Keratinocyte (primary cell): ENCODE measurements at regions not wholly inside any gene's neighbourhood (a gene's known extent, or its start where the extent isn't known, plus 50 kb on each side); places are given as distances from the start of the nearest gene placed in this dataset.

Experiments used
- DNase-seq: peaks from one replicate; pipeline ENCODE4 v3.0.0-alpha.2; 2011; ENCODE audit warnings: low read depth, missing footprints, low spot score
- FAIRE-seq: peaks from 2 replicates; lab custom pipeline; 2011; peaks lifted over from hg19 to GRCh38; lab: Jason Lieb, UNC
- H2AFZ ChIP-seq: 2 replicates; pipeline ENCODE4 v1.6.0; 2012; ENCODE audit warnings: low read length, control low read depth, inconsistent platforms; ENCODE audit not compliant: control insufficient read depth
- H3K27ac ChIP-seq: 2 replicates; pipeline ENCODE4 v1.5.1; 2011; ENCODE audit warnings: low read length; ENCODE audit not compliant: control insufficient read depth, insufficient read depth
- H3K27me3 ChIP-seq: 3 replicates; pipeline ENCODE4 v1.6.0; 2011; ENCODE audit warnings: low read length; ENCODE audit not compliant: control insufficient read depth, insufficient read depth; ENCODE audit errors: extremely low read depth
- H3K36me3 ChIP-seq, 2 experiments: 2 replicates in 1 of 2; 3 replicates in 1 of 2; pipeline ENCODE4 v1.5.1; 2011; ENCODE audit warnings: low read length in 2 of 2, mild to moderate bottlenecking in 1 of 2; ENCODE audit not compliant: control insufficient read depth in 2 of 2, insufficient read depth in 2 of 2; ENCODE audit errors: extremely low read depth in 1 of 2
- H3K4me1 ChIP-seq: 3 replicates; pipeline ENCODE4 v1.5.1; 2011; ENCODE audit warnings: low read length; ENCODE audit not compliant: control insufficient read depth, insufficient read depth; ENCODE audit errors: extremely low read depth
- H3K4me2 ChIP-seq: 3 replicates; pipeline ENCODE4 v1.6.0; 2011; ENCODE audit warnings: low read depth, low read length; ENCODE audit not compliant: control insufficient read depth, insufficient read depth; ENCODE audit errors: extremely low read depth
- H3K4me3 ChIP-seq, 3 experiments: fragments of 200-600 bp in 1 of 3; sonication (generic) in 1 of 3; 2 replicates in 2 of 3; 3 replicates in 1 of 3; pipeline ENCODE4 v1.5.1; 2011 to 2016; ENCODE audit warnings: low read length in 3 of 3, mild to moderate bottlenecking in 3 of 3, control low read depth in 2 of 3, inconsistent platforms in 1 of 3, low read depth in 1 of 3, mixed read lengths in 1 of 3, mixed run types in 1 of 3, moderate library complexity in 1 of 3; ENCODE audit not compliant: control insufficient read depth in 2 of 3, insufficient read depth in 2 of 3; ENCODE audit errors: extremely low read depth in 1 of 3
- H3K79me2 ChIP-seq: 2 replicates; pipeline ENCODE4 v1.6.0; 2012; ENCODE audit warnings: low read length; ENCODE audit not compliant: control insufficient read depth, insufficient read depth
- H3K9ac ChIP-seq: 3 replicates; pipeline ENCODE4 v1.6.0; 2011; ENCODE audit warnings: low read length; ENCODE audit not compliant: control insufficient read depth, insufficient read depth; ENCODE audit errors: extremely low read depth
- H3K9me1 ChIP-seq: 3 replicates; pipeline ENCODE4 v1.6.0; 2011; ENCODE audit warnings: low read length; ENCODE audit not compliant: control insufficient read depth, insufficient read depth; ENCODE audit errors: extremely low read depth
- H3K9me3 ChIP-seq: 2 replicates; pipeline ENCODE4 v1.5.1; 2012; ENCODE audit warnings: low read depth, low read length; ENCODE audit not compliant: control insufficient read depth
- H4K20me1 ChIP-seq: 3 replicates; pipeline ENCODE4 v1.6.0; 2011; ENCODE audit warnings: low read length; ENCODE audit not compliant: control insufficient read depth, insufficient read depth; ENCODE audit errors: extremely low read depth
- CTCF ChIP-seq, 3 experiments: IDR thresholded peaks in 1 of 3; conservative IDR thresholded peaks in 1 of 3; optimal IDR thresholded peaks in 1 of 3; 2 replicates in 2 of 3; 3 replicates in 1 of 3; pipeline versions ENCODE3 to v1.5.1; 2011; ENCODE audit warnings: low read length in 3 of 3, mild to moderate bottlenecking in 3 of 3, moderate library complexity in 2 of 3, control low read depth in 1 of 3, inconsistent platforms in 1 of 3; ENCODE audit not compliant: insufficient read depth in 2 of 3; ENCODE audit errors: extremely low read depth in 1 of 3
- EZH2 ChIP-seq: IDR thresholded peaks from one replicate; pipeline ENCODE4 v1.6.1; 2012; ENCODE audit warnings: inconsistent platforms, mild to moderate bottlenecking, low read length, moderate library complexity
- dilution Hi-C: fragments of 300-500 bp; cut with MboI; formaldehyde crosslinking; loops from one replicate; pipeline ENCODE4 v1.7.0; 2020; ENCODE audit warnings: low sequenced_read_pairs; ENCODE audit not compliant: extremely low pct_ligation_motif_present

- Histone ChIP-seq H2AFZ (no peak overlapping the region), H3K79me2 (no peaks in the 10 kb centered on the region), H3K36me3 (no peaks in the 10 kb centered on the region), H3K9ac (no peak overlapping the region), H3K27me3 (no peaks in the 10 kb centered on the region), H3K9me1 (no peaks in the 10 kb centered on the region), H3K4me1 (no peaks in the 10 kb centered on the region), H3K4me3 (no peak overlapping the region), H3K9me3 (no peaks in the 10 kb centered on the region), H4K20me1 (no peaks in the 10 kb centered on the region), H3K4me2 (no peak overlapping the region), H3K27ac (no peak overlapping the region)
- FAIRE-seq (no peak), DNase-seq (no peak)
- dilution Hi-C loops = no loop called here
- TF ChIP-seq CTCF (optimal IDR thresholded peaks at IDR 0.05 in 1 of 3, IDR thresholded peaks at IDR 0.05 in 1 of 3, conservative IDR thresholded peaks at IDR 0.05 in 1 of 3; ENCODE audit: extremely low read depth in 1 of 3, insufficient read depth in 2 of 3, low read length in 3 of 3) (no peak), EZH2 (no peak)
Observed at GRCh38 chr7:47094462-47094861, 487.4 kb downstream of the TNS3 start.

- H3K9me3 ChIP-seq = no peaks in the 10 kb centered on the region
- no peaks in the 10 kb centered on the region for H3K79me2 ChIP-seq
- no peak overlapping the region for H3K4me3 ChIP-seq
- no peak overlapping the region for H3K9ac ChIP-seq
- H3K27me3 ChIP-seq = no peaks in the 10 kb centered on the region
- no peak overlapping the region for H3K4me2 ChIP-seq
- H3K27ac ChIP-seq = no peak overlapping the region
- no peaks in the 10 kb centered on the region for H3K4me1 ChIP-seq
- no peaks in the 10 kb centered on the region for H4K20me1 ChIP-seq
- H3K9me1 ChIP-seq = no peaks in the 10 kb centered on the region
- DNase-seq (no peak), FAIRE-seq (no peak)
- TF ChIP-seq CTCF (optimal IDR thresholded peaks at IDR 0.05 in 1 of 3, IDR thresholded peaks at IDR 0.05 in 1 of 3, conservative IDR thresholded peaks at IDR 0.05 in 1 of 3; ENCODE audit: extremely low read depth in 1 of 3, insufficient read depth in 2 of 3, low read length in 3 of 3) (no peak), EZH2 (no peak)
- no peaks in the 10 kb centered on the region for H3K36me3 ChIP-seq
- no peak overlapping the region for H2AFZ ChIP-seq
- dilution Hi-C loops = no loop called here
Observed at GRCh38 chr7:47093320-47094234, 488.3 kb downstream of the TNS3 start.
